IPS-NIHi11 (cell line): ENCODE measurements at regions not wholly inside any gene's neighbourhood (a gene's known extent, or its start where the extent isn't known, plus 50 kb on each side); places are given as distances from the start of the nearest gene placed in this dataset.

Source experiments
- DNase-seq: peaks from one replicate; pipeline ENCODE4 v3.0.0; 2012; ENCODE audit warnings: mixed read lengths, low spot score

DNA sequence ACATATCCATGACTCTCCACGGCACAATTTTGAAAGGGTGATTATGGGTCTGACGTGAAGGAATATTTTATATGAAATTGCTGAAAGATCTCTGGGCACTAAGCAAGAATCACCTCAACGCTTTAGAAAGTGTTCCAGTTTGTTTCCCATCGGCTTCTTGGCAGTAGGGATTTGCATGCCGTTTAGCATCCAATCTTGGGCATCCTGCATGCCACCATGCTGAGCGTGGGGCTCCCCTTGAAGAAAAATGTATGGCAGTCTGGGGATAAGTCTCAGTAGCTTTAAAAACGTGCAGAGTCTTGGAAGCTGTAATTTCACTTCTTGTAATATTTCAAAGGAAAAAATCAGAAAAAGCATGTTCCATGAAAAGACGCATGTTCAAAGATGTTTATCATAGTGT, 151.7 kb downstream of the DMRT2 start:
- DNase-seq, result no peak

DNA sequence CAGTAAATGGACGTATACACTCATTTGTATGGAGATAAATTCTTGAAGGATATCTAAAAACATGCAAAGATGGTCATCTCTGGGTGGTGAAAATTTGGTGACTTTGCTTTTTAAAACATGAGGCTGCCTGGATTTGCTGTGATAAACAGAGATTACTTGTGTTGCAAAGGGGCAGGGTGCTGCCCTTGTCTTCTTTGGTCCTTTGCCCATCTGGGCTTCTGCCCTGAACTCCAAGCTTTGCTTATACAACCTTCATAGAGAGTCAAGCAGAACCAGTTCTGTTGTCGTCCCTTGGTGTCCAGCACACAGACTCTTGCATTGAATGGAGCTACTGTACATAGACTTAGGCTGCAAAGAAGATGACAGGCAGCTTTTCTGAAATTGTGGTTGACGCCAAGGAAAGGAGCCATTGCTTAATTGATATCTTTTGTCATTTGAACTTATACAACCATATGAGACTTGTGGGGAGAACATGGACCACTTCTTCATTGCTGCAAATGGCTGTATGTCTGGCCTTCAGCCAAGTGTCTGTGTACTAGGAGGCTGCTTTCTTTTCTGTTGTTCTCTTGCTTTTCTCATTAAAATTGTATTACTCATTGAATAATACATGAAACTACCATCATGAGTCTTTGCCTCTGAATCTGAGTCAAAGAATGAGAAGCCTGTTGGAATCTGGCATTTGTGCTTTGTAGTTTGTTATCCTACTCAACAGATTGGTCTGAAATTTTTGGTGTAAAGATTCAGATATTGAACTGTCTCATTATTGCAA, 152.5 kb downstream of the DMRT2 start:
- no peak for DNase-seq

DNA sequence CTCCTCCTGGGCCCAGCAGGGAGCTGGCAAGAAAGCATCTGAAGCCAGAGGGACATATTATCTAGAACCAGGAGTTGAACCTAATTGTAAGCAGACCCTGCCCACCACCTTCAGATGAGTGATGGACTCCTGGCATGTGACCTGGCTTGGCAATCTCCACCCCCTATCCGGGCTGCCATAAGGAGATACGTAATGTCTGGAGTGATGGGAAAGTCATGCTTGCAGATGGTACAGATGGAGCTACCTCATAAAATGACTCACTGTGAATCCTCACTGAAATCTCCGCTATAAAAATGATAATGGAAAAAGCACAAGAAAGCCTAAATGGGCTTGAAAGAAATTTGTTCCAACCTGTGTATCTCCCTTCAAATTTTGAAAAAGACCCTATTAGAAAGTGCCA, 157.5 kb downstream of the DMRT2 start:
- no peak for DNase-seq

DNA sequence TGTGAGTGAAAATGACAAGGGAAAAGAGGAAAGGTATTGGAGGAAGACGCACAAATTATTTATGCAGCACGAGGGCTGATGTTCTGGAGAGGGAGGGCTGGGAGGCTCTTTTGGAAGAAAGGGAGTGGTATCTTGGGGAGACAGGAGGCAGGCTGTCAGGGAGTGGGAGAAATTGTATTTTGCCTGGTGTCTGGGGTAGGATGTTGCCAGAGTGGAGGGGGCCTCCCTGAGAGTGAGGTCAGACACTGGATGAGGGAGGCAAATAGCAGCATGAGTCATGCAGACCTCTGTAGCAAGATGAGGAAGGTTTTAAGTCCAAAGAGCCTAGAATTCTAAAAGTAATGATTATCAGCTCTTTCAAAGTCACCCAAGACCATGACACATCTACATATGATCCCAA, 158.0 kb downstream of the DMRT2 start:
- DNase-seq, result no peak

DNA sequence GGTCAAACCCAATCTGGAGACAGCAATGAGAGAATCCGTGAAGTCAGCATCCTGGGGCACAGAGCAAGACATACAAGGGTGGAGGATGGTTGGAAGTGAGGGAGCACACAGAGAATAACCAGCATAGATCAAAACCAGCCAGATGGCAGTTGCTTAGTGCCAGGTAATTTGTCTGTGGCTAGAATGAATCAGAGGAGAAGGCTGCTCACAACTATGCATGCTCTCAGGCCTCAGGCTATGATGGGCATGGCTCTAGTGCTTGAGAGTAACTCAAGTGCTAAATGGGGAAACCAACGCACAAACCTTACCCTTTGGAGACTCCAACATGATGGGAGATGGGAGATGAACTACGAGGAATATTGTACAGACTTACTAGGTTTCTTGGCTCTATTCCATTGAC, 160.8 kb downstream of the DMRT2 start:
- no peak for DNase-seq

DNA sequence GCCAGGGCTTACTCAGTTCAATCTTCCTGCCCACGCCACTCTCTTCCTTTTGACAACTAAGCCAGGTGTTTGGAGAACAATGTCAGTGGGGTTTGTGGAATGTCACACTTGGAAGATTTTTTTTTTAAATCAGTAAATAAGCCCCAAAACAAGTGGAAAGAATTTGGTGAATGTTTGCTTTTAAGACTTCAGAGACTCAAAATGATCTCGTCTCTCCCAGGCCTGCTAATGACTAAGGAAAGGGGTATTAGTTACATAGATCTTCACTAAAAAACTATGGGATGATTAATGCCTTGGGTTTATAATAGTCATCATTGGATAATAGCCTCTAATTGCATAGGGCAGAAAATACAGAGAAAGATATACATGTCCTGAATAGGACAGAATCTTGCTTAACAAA, 166.4 kb downstream of the DMRT2 start:
- DNase-seq, result no peak

- no peak for DNase-seq
Measured at GRCh38 chr9:1217076-1217475, 166.9 kb downstream of the DMRT2 start.

- no peak for DNase-seq
Measured at GRCh38 chr9:1219284-1219683, 169.1 kb downstream of the DMRT2 start.

- DNase-seq, result no peak
Measured at GRCh38 chr9:1221298-1221697, 171.1 kb downstream of the DMRT2 start.

- DNase-seq, result no peak
Measured at GRCh38 chr9:1222511-1222910, 172.4 kb downstream of the DMRT2 start.

- DNase-seq, result no peak
Measured at GRCh38 chr9:1231998-1232919, 182.1 kb downstream of the DMRT2 start.

- no peak for DNase-seq
Measured at GRCh38 chr9:1233568-1233967, 183.4 kb downstream of the DMRT2 start.

GRCh38 chr9:1235650-1236049, 185.5 kb downstream of the DMRT2 start:
- DNase-seq, result no peak

- DNase-seq, result no peak
Measured at GRCh38 chr9:1236061-1236460, 185.9 kb downstream of the DMRT2 start.

DNA sequence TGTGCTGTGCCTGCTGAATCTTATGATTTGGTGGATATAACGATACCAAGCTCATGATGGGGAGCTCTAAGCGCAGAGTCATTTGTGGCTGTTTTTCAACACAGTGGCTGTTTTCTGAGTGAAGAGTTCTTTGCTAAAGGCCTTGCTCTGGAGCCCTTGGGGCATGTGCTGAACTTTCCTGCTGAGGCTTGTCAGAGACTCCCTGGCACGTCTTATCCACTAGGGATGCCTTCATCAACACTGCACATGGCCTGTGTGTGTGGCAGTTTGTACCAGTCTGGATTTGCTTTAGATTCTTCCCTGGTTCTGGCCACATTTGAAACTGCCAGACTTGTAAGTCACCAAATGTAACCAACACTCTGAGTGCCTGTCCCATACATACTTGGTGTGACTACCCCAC, 188.2 kb downstream of the DMRT2 start:
- DNase-seq, result no peak

DNA sequence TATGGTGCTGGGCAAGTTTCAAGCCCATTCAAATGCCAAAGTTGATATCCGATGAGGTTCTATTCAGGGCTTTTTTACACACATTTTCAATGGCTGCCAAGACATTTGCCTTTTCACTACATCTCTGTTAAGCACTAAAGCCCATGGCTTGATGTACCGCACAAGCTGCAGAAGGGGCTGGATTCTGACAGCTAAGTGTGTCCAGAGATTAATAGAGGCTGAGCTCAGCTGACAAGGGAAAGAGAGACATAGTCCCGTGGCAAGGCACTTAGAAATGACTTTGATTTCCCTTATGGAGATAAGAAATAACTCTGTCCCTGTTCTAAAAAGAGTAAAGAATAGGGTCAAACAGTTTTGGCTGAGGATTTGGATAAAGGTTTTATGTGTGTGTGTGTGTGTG, 198.6 kb downstream of the DMRT2 start:
- no peak for DNase-seq

GRCh38 chr9:1253064-1253979, 203.2 kb downstream of the DMRT2 start:
- DNase-seq, result no peak

- DNase-seq, result no peak
Measured at GRCh38 chr9:1254071-1254470, 203.9 kb downstream of the DMRT2 start.

DNA sequence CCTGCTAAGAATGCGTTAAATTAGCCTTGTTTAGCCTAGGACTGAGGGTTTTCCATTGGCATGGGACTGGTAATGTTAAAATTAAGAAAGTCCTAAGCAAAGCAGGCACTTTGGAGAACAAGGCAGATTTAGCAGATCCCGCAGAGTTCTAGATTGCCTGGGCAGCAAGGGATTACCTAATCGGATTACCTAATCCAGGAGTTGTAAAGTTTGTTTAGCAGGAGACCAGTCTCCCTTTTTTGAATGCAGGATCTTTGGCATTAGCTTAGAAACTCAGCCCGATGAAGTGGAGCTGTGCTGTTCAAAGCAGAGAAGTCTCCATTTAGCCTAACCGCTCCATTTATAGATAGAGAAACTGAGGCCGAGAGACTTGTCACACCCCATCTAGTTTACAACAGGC, 206.0 kb downstream of the DMRT2 start:
- DNase-seq, result no peak

GRCh38 chr9:1261266-1261665, 211.1 kb downstream of the DMRT2 start:
- DNase-seq, result no peak

DNA sequence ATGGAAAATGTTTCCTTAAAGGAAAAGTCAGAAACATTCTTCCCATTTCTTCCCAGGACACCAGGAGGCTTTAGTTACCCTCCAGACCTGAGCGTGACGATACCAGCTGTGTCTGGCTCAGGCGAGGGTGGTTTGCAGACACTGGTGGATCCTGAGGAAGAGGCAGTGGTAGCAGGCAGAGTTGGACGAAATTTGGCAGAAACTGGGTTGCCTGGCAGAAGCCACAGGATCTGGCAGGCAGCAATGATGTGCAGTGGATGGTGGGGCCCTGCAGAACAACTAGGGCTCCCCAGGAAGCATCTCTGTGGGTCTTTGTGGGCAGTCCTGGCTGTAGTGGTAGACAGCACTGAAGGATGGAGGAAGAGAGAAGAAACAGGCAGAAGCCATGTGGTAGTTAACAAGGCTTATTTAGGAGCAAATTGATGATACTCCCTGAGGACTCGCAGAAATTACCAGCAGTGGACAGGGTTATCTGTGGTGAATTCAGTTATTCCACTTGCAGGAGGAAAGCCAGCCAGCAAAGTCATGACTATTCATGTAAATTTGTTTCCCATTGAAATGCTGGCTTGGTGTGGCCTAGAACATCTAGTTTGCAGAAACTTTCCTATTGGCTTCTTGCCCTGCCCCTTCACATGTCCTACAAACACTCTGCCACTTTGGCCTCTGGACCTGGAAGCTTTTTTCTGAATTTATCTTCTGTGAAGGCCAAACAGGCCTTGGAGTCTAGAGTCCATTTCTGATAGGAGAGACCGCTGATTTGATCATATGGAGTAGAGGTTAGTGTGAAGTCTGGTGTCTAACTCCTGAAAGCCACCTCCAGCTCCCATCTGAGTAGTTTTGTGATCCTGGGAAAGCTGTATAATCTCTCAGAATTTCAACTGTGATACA, 212.0 kb downstream of the DMRT2 start:
- DNase-seq, result no peak
